ENCODE measurements at regions not wholly inside any gene's neighbourhood (a gene's known extent, or its start where the extent isn't known, plus 50 kb on each side); places are given as distances from the start of the nearest gene placed in this dataset.

- no peak for ATAC-seq
- 34% methylated on average over 2 of the region's 2 CpGs for WGBS (ENCODE audit: missing lambda C conversion rate)
- POLR2A ChIA-PET, result no interaction called here
- no peak overlapping the region for H3K4me2 ChIP-seq
- DNase-seq (ENCODE audit: low read depth in 1 of 2, low spot score in 1 of 2), result no peak
- no peaks in the 10 kb centered on the region for H3K9me3 ChIP-seq
- TF ChIP-seq FOSL2 (IDR thresholded peaks at IDR 0.05) (no peak), FOSL2 (CRISPR knock-in tag; IDR thresholded peaks at IDR 0.05) (no peak), HDAC2 (IDR thresholded peaks at IDR 0.05) (no peak), MYC (IDR thresholded peaks at IDR 0.05; ENCODE audit: borderline replicate concordance, low read length) (no peak), BHLHE40 (IDR thresholded peaks at IDR 0.05; ENCODE audit: low read depth, low read length) (no peak), RFX5 (IDR thresholded peaks at IDR 0.05) (no peak), CHD2 (IDR thresholded peaks at IDR 0.05; ENCODE audit: low read length, partially characterized antibody) (no peak), KDM5A (IDR thresholded peaks at IDR 0.05) (no peak), FOSB (CRISPR knock-in tag; IDR thresholded peaks at IDR 0.05) (no peak), RAD21 (conservative IDR thresholded peaks at IDR 0.05 in 1 of 2, IDR thresholded peaks at IDR 0.05 in 1 of 2) (no peak), CBX2 (IDR thresholded peaks at IDR 0.05; ENCODE audit: borderline replicate concordance, low read depth) (no peak)
- FAIRE-seq, result no peak
- H3K4me3 ChIP-seq, result no peak overlapping the region
- no peak overlapping the region for H3K27ac ChIP-seq
- H3K4me1 ChIP-seq, result no peaks in the 10 kb centered on the region
- CTCF ChIA-PET, result no interaction called here
Observed at GRCh38 chr4:56272927-56273326, 114.4 kb downstream of the AASDH start.

GRCh38 chr4:56272003-56272402 lies 115.3 kb downstream of the AASDH start:
- FAIRE-seq, result no peak
- WGBS (ENCODE audit: missing lambda C conversion rate), result 59% methylated on average over 11 of the region's 11 CpGs
- ChIA-PET POLR2A (no interaction called here), CTCF (no interaction called here)
- DNase-seq (ENCODE audit: low read depth in 1 of 2, low spot score in 1 of 2), result no peak
- no peak overlapping the region for H3K4me2 ChIP-seq
- no peak overlapping the region for H3K27ac ChIP-seq
- no peaks in the 10 kb centered on the region for H3K9me3 ChIP-seq
- no peaks in the 10 kb centered on the region for H3K4me1 ChIP-seq
- no peak overlapping the region for H3K4me3 ChIP-seq
- ATAC-seq, result no peak
- no peak for TF ChIP-seq JUN (IDR thresholded peaks at IDR 0.05)
- TF ChIP-seq FOXS1 (CRISPR knock-in tag; IDR thresholded peaks at IDR 0.05), result no peak
- TF ChIP-seq HES2 (IDR thresholded peaks at IDR 0.05), result no peak
- TF ChIP-seq HOXB13 (CRISPR knock-in tag; IDR thresholded peaks at IDR 0.05; ENCODE audit: low read depth), result no peak
- TF ChIP-seq, protein P1, sequence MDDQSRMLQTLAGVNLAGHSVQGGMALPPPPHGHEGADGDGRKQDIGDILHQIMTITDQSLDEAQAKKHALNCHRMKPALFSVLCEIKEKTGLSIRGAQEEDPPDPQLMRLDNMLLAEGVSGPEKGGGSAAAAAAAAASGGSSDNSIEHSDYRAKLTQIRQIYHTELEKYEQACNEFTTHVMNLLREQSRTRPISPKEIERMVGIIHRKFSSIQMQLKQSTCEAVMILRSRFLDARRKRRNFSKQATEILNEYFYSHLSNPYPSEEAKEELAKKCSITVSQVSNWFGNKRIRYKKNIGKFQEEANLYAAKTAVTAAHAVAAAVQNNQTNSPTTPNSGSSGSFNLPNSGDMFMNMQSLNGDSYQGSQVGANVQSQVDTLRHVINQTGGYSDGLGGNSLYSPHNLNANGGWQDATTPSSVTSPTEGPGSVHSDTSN (IDR thresholded peaks at IDR 0.05), result no peak
- TF ChIP-seq HDAC2 (IDR thresholded peaks at IDR 0.05), result no peak
- TF ChIP-seq, protein P2, sequence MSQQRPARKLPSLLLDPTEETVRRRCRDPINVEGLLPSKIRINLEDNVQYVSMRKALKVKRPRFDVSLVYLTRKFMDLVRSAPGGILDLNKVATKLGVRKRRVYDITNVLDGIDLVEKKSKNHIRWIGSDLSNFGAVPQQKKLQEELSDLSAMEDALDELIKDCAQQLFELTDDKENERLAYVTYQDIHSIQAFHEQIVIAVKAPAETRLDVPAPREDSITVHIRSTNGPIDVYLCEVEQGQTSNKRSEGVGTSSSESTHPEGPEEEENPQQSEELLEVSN (IDR thresholded peaks at IDR 0.05; ENCODE audit: borderline replicate concordance, low read depth), result no peak
- TF ChIP-seq TP53 (CRISPR knock-in tag; IDR thresholded peaks at IDR 0.05), result no peak

DNA sequence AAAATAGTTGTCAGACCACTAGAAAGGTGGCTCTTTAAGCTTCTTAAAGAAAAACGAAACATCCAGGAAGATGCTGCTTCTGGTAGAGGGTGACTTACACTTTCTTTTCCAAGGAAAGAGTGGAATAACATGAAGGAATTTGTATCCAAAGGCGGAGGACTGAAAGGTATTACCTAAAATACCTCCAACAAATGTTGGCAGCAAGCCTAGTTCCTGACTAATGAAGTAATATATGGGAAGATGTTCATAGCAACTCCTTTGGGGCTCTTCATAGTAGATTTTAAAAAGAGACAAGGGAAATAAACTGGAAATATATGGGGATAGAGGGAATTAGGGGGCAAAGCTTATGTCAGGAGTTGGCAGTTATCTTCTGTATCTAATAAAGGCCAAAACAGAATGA lies 116.2 kb downstream of the AASDH start:
- Histone ChIP-seq H3K4me3 (no peak overlapping the region), H3K4me2 (no peak overlapping the region), H3K27ac (no peak overlapping the region), H3K4me1 (no peaks in the 10 kb centered on the region), H3K9me3 (no peaks in the 10 kb centered on the region)
- FAIRE-seq (no peak), DNase-seq (ENCODE audit: low read depth in 1 of 2, low spot score in 1 of 2) (no peak), ATAC-seq (no peak)
- 63% methylated on average over 2 of the region's 2 CpGs for WGBS (ENCODE audit: missing lambda C conversion rate)
- TF ChIP-seq ZNF302 (CRISPR knock-in tag; IDR thresholded peaks at IDR 0.05), result no peak
- TF ChIP-seq KDM1A (IDR thresholded peaks at IDR 0.05; ENCODE audit: low read depth), result no peak
- no peak for TF ChIP-seq SREBF2 (IDR thresholded peaks at IDR 0.05)
- TF ChIP-seq, protein P3, sequence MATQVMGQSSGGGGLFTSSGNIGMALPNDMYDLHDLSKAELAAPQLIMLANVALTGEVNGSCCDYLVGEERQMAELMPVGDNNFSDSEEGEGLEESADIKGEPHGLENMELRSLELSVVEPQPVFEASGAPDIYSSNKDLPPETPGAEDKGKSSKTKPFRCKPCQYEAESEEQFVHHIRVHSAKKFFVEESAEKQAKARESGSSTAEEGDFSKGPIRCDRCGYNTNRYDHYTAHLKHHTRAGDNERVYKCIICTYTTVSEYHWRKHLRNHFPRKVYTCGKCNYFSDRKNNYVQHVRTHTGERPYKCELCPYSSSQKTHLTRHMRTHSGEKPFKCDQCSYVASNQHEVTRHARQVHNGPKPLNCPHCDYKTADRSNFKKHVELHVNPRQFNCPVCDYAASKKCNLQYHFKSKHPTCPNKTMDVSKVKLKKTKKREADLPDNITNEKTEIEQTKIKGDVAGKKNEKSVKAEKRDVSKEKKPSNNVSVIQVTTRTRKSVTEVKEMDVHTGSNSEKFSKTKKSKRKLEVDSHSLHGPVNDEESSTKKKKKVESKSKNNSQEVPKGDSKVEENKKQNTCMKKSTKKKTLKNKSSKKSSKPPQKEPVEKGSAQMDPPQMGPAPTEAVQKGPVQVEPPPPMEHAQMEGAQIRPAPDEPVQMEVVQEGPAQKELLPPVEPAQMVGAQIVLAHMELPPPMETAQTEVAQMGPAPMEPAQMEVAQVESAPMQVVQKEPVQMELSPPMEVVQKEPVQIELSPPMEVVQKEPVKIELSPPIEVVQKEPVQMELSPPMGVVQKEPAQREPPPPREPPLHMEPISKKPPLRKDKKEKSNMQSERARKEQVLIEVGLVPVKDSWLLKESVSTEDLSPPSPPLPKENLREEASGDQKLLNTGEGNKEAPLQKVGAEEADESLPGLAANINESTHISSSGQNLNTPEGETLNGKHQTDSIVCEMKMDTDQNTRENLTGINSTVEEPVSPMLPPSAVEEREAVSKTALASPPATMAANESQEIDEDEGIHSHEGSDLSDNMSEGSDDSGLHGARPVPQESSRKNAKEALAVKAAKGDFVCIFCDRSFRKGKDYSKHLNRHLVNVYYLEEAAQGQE (IDR thresholded peaks at IDR 0.05), result no peak
- TF ChIP-seq NR3C1 (IDR thresholded peaks at IDR 0.05), result no peak
- TF ChIP-seq, protein P2 (IDR thresholded peaks at IDR 0.05; ENCODE audit: borderline replicate concordance, low read depth), result no peak
- POLR2A ChIA-PET, result no interaction called here
- CTCF ChIA-PET, result no interaction called here

Data from A549 (cell line).